ENCODE measurements at regions not wholly inside any gene's neighbourhood (a gene's known extent, or its start where the extent isn't known, plus 50 kb on each side); places are given as distances from the start of the nearest gene placed in this dataset.

DNA sequence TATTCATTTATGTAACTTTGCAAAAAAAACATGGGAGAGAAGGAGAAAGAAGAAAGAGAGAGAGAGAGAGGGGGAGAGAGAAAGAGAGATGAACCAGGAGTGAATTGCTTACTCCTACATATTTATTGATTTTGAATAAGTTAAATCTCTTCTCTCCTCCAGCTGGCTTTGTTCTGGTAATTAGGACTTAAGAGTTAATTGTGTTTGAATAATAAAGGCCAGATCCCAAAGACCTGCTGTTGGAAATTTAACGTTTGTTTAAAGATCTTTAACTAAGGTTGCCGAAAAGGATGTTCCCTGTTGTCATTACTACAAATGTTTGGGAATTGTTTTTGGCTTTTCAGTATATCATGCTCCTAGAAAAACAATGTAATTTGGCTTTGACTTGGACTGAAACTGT is 473.0 kb downstream of the TUSC1 start:
- Histone ChIP-seq H3K9me3 (no peaks in the 10 kb centered on the region), H3K27ac (no peak overlapping the region), H3K4me3 (no peak overlapping the region), H3K27me3 (no peaks in the 10 kb centered on the region), H3K4me1 (no peaks in the 10 kb centered on the region), H3K36me3 (no peaks in the 10 kb centered on the region)
- ATAC-seq (no peak), DNase-seq (no peak)
- in situ Hi-C loops (cut with MboI; ENCODE audit: low sequenced_read_pairs in 4 of 4) (no loop called here), intact Hi-C loops (cut with DNase I; ENCODE audit: low total_unique reads) (no loop called here)
- TF ChIP-seq, protein P1, sequence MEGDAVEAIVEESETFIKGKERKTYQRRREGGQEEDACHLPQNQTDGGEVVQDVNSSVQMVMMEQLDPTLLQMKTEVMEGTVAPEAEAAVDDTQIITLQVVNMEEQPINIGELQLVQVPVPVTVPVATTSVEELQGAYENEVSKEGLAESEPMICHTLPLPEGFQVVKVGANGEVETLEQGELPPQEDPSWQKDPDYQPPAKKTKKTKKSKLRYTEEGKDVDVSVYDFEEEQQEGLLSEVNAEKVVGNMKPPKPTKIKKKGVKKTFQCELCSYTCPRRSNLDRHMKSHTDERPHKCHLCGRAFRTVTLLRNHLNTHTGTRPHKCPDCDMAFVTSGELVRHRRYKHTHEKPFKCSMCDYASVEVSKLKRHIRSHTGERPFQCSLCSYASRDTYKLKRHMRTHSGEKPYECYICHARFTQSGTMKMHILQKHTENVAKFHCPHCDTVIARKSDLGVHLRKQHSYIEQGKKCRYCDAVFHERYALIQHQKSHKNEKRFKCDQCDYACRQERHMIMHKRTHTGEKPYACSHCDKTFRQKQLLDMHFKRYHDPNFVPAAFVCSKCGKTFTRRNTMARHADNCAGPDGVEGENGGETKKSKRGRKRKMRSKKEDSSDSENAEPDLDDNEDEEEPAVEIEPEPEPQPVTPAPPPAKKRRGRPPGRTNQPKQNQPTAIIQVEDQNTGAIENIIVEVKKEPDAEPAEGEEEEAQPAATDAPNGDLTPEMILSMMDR (IDR thresholded peaks at IDR 0.05 in 4 of 5, conservative IDR thresholded peaks at IDR 0.05 in 1 of 5): no peak
- no peak for TF ChIP-seq POLR2A (IDR thresholded peaks at IDR 0.05)

GRCh38 chr9:25177858-25178257 is 500.4 kb downstream of the TUSC1 start:
- no peak overlapping the region for H3K4me3 ChIP-seq
- intact Hi-C loops (cut with DNase I; ENCODE audit: low total_unique reads): no loop called here
- no peaks in the 10 kb centered on the region for H3K9me3 ChIP-seq
- no peak for ATAC-seq
- in situ Hi-C loops (cut with MboI; ENCODE audit: low sequenced_read_pairs in 4 of 4): no loop called here
- no peaks in the 10 kb centered on the region for H3K27me3 ChIP-seq
- DNase-seq: no peak
- H3K36me3 ChIP-seq: no peaks in the 10 kb centered on the region
- no peak for TF ChIP-seq POLR2A (IDR thresholded peaks at IDR 0.05)
- TF ChIP-seq, protein P1 (IDR thresholded peaks at IDR 0.05 in 4 of 5, conservative IDR thresholded peaks at IDR 0.05 in 1 of 5): no peak
- H3K27ac ChIP-seq: no peak overlapping the region
- H3K4me1 ChIP-seq: no peaks in the 10 kb centered on the region

- DNase-seq: no peak
- Histone ChIP-seq H3K9me3 (no peaks in the 10 kb centered on the region), H3K36me3 (no peaks in the 10 kb centered on the region), H3K4me3 (no peak overlapping the region), H3K4me1 (no peaks in the 10 kb centered on the region), H3K27ac (no peak overlapping the region), H3K27me3 (no peaks in the 10 kb centered on the region)
- no peak for ATAC-seq
- in situ Hi-C loops (cut with MboI; ENCODE audit: low sequenced_read_pairs in 4 of 4): no loop called here
- intact Hi-C loops (cut with DNase I; ENCODE audit: low total_unique reads): loop anchor here (2.0 kb wide), 1 partner anchor 17 kb away; no protein-coding TSS in a partner anchor
- TF ChIP-seq, protein P1 (IDR thresholded peaks at IDR 0.05 in 4 of 5, conservative IDR thresholded peaks at IDR 0.05 in 1 of 5): no peak
- TF ChIP-seq POLR2A (IDR thresholded peaks at IDR 0.05): no peak
These were observed 548.7 kb downstream of the TUSC1 start for GRCh38 chr9:25129537-25129936.

GRCh38 chr9:25121811-25122210 is 556.4 kb downstream of the TUSC1 start:
- Histone ChIP-seq H3K9me3 (no peaks in the 10 kb centered on the region), H3K27ac (no peak overlapping the region), H3K36me3 (no peaks in the 10 kb centered on the region), H3K4me3 (no peak overlapping the region), H3K27me3 (no peaks in the 10 kb centered on the region), H3K4me1 (no peaks in the 10 kb centered on the region)
- TF ChIP-seq, protein P1 (IDR thresholded peaks at IDR 0.05 in 4 of 5, conservative IDR thresholded peaks at IDR 0.05 in 1 of 5): no peak
- TF ChIP-seq POLR2A (IDR thresholded peaks at IDR 0.05): no peak
- intact Hi-C loops (cut with DNase I; ENCODE audit: low total_unique reads): no loop called here
- DNase-seq: no peak
- in situ Hi-C loops (cut with MboI; ENCODE audit: low sequenced_read_pairs in 4 of 4): no loop called here
- ATAC-seq: no peak

GRCh38 chr9:25119041-25119440 is 559.2 kb downstream of the TUSC1 start:
- no peaks in the 10 kb centered on the region for H3K9me3 ChIP-seq
- intact Hi-C loops (cut with DNase I; ENCODE audit: low total_unique reads): no loop called here
- H3K27me3 ChIP-seq: no peaks in the 10 kb centered on the region
- no peak overlapping the region for H3K4me3 ChIP-seq
- ATAC-seq (no peak), DNase-seq (no peak)
- no peaks in the 10 kb centered on the region for H3K4me1 ChIP-seq
- no peak overlapping the region for H3K27ac ChIP-seq
- in situ Hi-C loops (cut with MboI; ENCODE audit: low sequenced_read_pairs in 4 of 4): no loop called here
- TF ChIP-seq, protein P1 (IDR thresholded peaks at IDR 0.05 in 4 of 5, conservative IDR thresholded peaks at IDR 0.05 in 1 of 5): no peak
- TF ChIP-seq POLR2A (IDR thresholded peaks at IDR 0.05): no peak
- H3K36me3 ChIP-seq: no peaks in the 10 kb centered on the region

Measured in gastrocnemius medialis (tissue), 4 donors.